ENCODE measurements at regions not wholly inside any gene's neighbourhood (a gene's known extent, or its start where the extent isn't known, plus 50 kb on each side); places are given as distances from the start of the nearest gene placed in this dataset.
"Not testable (repeated sequence)": the region's sequence is repeated elsewhere in the genome, so short reads cannot be mapped to it uniquely, and the experiment has no call there.

GRCh38 chr6:8819446-8819845 is 384.1 kb upstream of the SLC35B3 start:
- intact Hi-C loops (cut with DNase I), result no loop called here
- no peak overlapping the region for H3K4me3 ChIP-seq (replicated peaks in 1 of 3)
- no peak overlapping the region for H3K27ac ChIP-seq
- H3K27me3 ChIP-seq, result no peaks in the 10 kb centered on the region
- no peaks in the 10 kb centered on the region for H3K36me3 ChIP-seq
- no peaks in the 10 kb centered on the region for H3K9me3 ChIP-seq
- 29 to 37% methylated on average over 5 of the region's 5 CpGs for WGBS, 2 donors
- no peak for TF ChIP-seq POLR2A (IDR thresholded peaks at IDR 0.05)
- no peak for DNase-seq
- peaks cover 0 to 4% of the 10 kb centered on the region in 2 donors for H3K4me1 ChIP-seq

GRCh38 chr6:8814440-8815000 is 379.2 kb upstream of the SLC35B3 start:
- no peak for TF ChIP-seq POLR2A (IDR thresholded peaks at IDR 0.05)
- no peak for TF ChIP-seq CTCF (IDR thresholded peaks at IDR 0.05)
- WGBS, 2 donors, result 70 to 75% methylated on average over 1 of the region's 1 CpG
- intact Hi-C loops (cut with DNase I), result no loop called here

GRCh38 chr6:8810325-8810724 is 375.0 kb upstream of the SLC35B3 start:
- 84 to 85% methylated on average over 4 of the region's 4 CpGs for WGBS, 2 donors
- H3K9me3 ChIP-seq, result no peaks in the 10 kb centered on the region
- no peak for TF ChIP-seq POLR2A (IDR thresholded peaks at IDR 0.05)
- TF ChIP-seq CTCF (IDR thresholded peaks at IDR 0.05), result no peak

More at GRCh38 chr6:8814440-8815000, 379.2 kb upstream of the SLC35B3 start:
- no peak for DNase-seq
- H3K4me3 ChIP-seq (replicated peaks in 1 of 3), result no peak overlapping the region
- no peaks in the 10 kb centered on the region for H3K9me3 ChIP-seq
- H3K4me1 ChIP-seq, result peaks cover 0 to 2% of the 10 kb centered on the region in 2 donors
- no peak overlapping the region for H3K27ac ChIP-seq
- H3K27me3 ChIP-seq, result no peaks in the 10 kb centered on the region
- H3K36me3 ChIP-seq, result no peaks in the 10 kb centered on the region

GRCh38 chr6:8809662-8810061 is 374.3 kb upstream of the SLC35B3 start:
- intact Hi-C loops (cut with DNase I), result no loop called here
- Histone ChIP-seq H3K27ac (no peak overlapping the region), H3K4me3 (replicated peaks in 1 of 3) (no peak overlapping the region), H3K27me3 (no peaks in the 10 kb centered on the region), H3K9me3 (no peaks in the 10 kb centered on the region), H3K36me3 (no peaks in the 10 kb centered on the region), H3K4me1 (no peaks in the 10 kb centered on the region)
- 77 to 79% methylated on average over 4 of the region's 4 CpGs for WGBS, 2 donors
- TF ChIP-seq POLR2A (IDR thresholded peaks at IDR 0.05) (no peak), CTCF (IDR thresholded peaks at IDR 0.05) (no peak)
- DNase-seq, result no peak

More at GRCh38 chr6:8810325-8810724, 375.0 kb upstream of the SLC35B3 start:
- Histone ChIP-seq H3K4me1 (no peaks in the 10 kb centered on the region), H3K27me3 (no peaks in the 10 kb centered on the region), H3K4me3 (replicated peaks in 1 of 3) (no peak overlapping the region), H3K36me3 (no peaks in the 10 kb centered on the region), H3K27ac (no peak overlapping the region)
- no peak for DNase-seq
- intact Hi-C loops (cut with DNase I), result no loop called here

- Histone ChIP-seq H3K36me3 (no peaks in the 10 kb centered on the region), H3K27me3 (no peaks in the 10 kb centered on the region), H3K27ac (no peak overlapping the region), H3K4me3 (replicated peaks in 1 of 3) (no peak overlapping the region), H3K4me1 (no peaks in the 10 kb centered on the region), H3K9me3 (no peaks in the 10 kb centered on the region)
- DNase-seq, result no peak
- intact Hi-C loops (cut with DNase I), result no loop called here
- TF ChIP-seq POLR2A (IDR thresholded peaks at IDR 0.05) (no peak), CTCF (IDR thresholded peaks at IDR 0.05) (no peak)
- 77 to 82% methylated on average over 2 of the region's 2 CpGs for WGBS, 2 donors
Observed at GRCh38 chr6:8803181-8803760, 367.9 kb upstream of the SLC35B3 start.

- H3K27ac ChIP-seq; H3K36me3 ChIP-seq; H3K4me3 ChIP-seq (replicated peaks in 1 of 3); intact Hi-C loops (cut with DNase I); H3K27me3 ChIP-seq; H3K9me3 ChIP-seq; DNase-seq; H3K4me1 ChIP-seq: not testable (repeated sequence)
- 88 to 90% methylated on average over 4 of the region's 4 CpGs for WGBS, 2 donors
Observed at GRCh38 chr6:8802397-8802796, 367.1 kb upstream of the SLC35B3 start.
